GM23338 (cell line): ENCODE measurements at regions not wholly inside any gene's neighbourhood (a gene's known extent, or its start where the extent isn't known, plus 50 kb on each side); places are given as distances from the start of the nearest gene placed in this dataset.

Experiments
- ATAC-seq: fragments of 200-7000 bp; cut with Tn5 transposase; 3 replicates; pipeline ENCODE4 v1.9.1; 2020
- DNase-seq: peaks from one replicate; pipeline ENCODE4 v3.0.0-alpha.2; 2015; ENCODE audit warnings: low spot score
- H2AFZ ChIP-seq: fragments of 200-600 bp; sonication (generic); 2 replicates; pipeline ENCODE4 v1.8.0; 2016; ENCODE audit warnings: antibody characterized with exemption, mild to moderate bottlenecking, moderate library complexity
- H3F3A ChIP-seq: fragments of 200-600 bp; sonication (generic); replicated peaks from 2 replicates; pipeline ENCODE4 v1.8.0; 2017; ENCODE audit warnings: antibody characterized with exemption, mixed run types, low read depth
- H3K27ac ChIP-seq: fragments of 200-600 bp; sonication (generic); 2 replicates; pipeline ENCODE4 v1.6.1; 2016; ENCODE audit warnings: low read depth
- H3K27me3 ChIP-seq: fragments of 200-600 bp; sonication (generic); 2 replicates; pipeline ENCODE4 v1.8.0; 2016; ENCODE audit warnings: mild to moderate bottlenecking, mixed run types, moderate library complexity; ENCODE audit not compliant: insufficient read depth
- H3K36me3 ChIP-seq: fragments of 200-600 bp; sonication (generic); 2 replicates; pipeline ENCODE4 v1.8.0; 2016; ENCODE audit warnings: mild to moderate bottlenecking; ENCODE audit not compliant: insufficient read depth
- H3K4me1 ChIP-seq: fragments of 200-600 bp; sonication (generic); 2 replicates; pipeline ENCODE4 v1.8.0; 2016; ENCODE audit warnings: mild to moderate bottlenecking, moderate library complexity; ENCODE audit not compliant: insufficient read depth
- H3K4me2 ChIP-seq: fragments of 200-600 bp; sonication (generic); 2 replicates; pipeline ENCODE4 v1.7.1; 2017; ENCODE audit warnings: mixed run types
- H3K4me3 ChIP-seq: fragments of 200-600 bp; sonication (generic); 2 replicates; pipeline ENCODE4 v1.6.1; 2016; ENCODE audit warnings: mixed run types
- H3K79me2 ChIP-seq: fragments of 200-600 bp; sonication (generic); replicated peaks from 2 replicates; pipeline ENCODE4 v1.8.0; 2017; ENCODE audit warnings: mild to moderate bottlenecking; ENCODE audit not compliant: insufficient read depth
- H3K9me2 ChIP-seq: fragments of 200-600 bp; sonication (generic); 2 replicates; pipeline ENCODE4 v1.8.0; 2017; ENCODE audit not compliant: insufficient read depth
- H4K20me1 ChIP-seq: fragments of 200-600 bp; sonication (generic); replicated peaks from 2 replicates; pipeline ENCODE4 v1.8.0; 2017; ENCODE audit warnings: mild to moderate bottlenecking; ENCODE audit not compliant: insufficient read depth
- H3K27ac Mint-ChIP-seq: 2 replicates; pipeline ENCODE4 v1.8.0; 2020; ENCODE audit warnings: inconsistent platforms, mild to moderate bottlenecking, moderate library complexity, mixed read lengths
- H3K27me3 Mint-ChIP-seq: 3 replicates; pipeline ENCODE4 v1.8.0; 2022; ENCODE audit warnings: low read depth, mild to moderate bottlenecking, moderate library complexity, mixed read lengths, inconsistent platforms; ENCODE audit not compliant: insufficient read depth, poor library complexity
- H3K36me3 Mint-ChIP-seq: 3 replicates; pipeline ENCODE4 v1.8.0; 2021; ENCODE audit warnings: low read depth, mild to moderate bottlenecking, inconsistent platforms, moderate library complexity, mixed read lengths
- H3K4me1 Mint-ChIP-seq: 3 replicates; pipeline ENCODE4 v1.8.0; 2020; ENCODE audit warnings: mild to moderate bottlenecking, inconsistent platforms, mixed read lengths
- H3K4me3 Mint-ChIP-seq: 3 replicates; pipeline ENCODE4 v1.8.0; 2021; ENCODE audit warnings: moderate library complexity, mild to moderate bottlenecking, inconsistent platforms, mixed read lengths
- H3K9me3 Mint-ChIP-seq: 3 replicates; pipeline ENCODE4 v1.8.0; 2020; ENCODE audit warnings: moderate library complexity, mild to moderate bottlenecking, inconsistent platforms, mixed read lengths
- CREB1 ChIP-seq: fragments of 250-450 bp; sonication (Bioruptor Pico); IDR thresholded peaks from 2 replicates; pipeline ENCODE4 v1.5.0; 2020; ENCODE audit warnings: low read depth, mild to moderate bottlenecking, moderate library complexity
- EZH2 ChIP-seq: fragments of 200-600 bp; sonication (generic); IDR thresholded peaks from one replicate; pipeline ENCODE4 v1.8.0; 2017; ENCODE audit warnings: antibody characterized with exemption, mild to moderate bottlenecking, low read depth; ENCODE audit not compliant: unreplicated experiment
- JUNB ChIP-seq: IDR thresholded peaks from one replicate; pipeline ENCODE4 v1.6.1; 2016; ENCODE audit warnings: antibody characterized with exemption; ENCODE audit not compliant: unreplicated experiment
- NANOG ChIP-seq: IDR thresholded peaks from 2 replicates; pipeline ENCODE4 v1.6.1; 2016; ENCODE audit warnings: antibody characterized with exemption, borderline replicate concordance
- POLR2AphosphoS5 ChIP-seq: IDR thresholded peaks from 2 replicates; pipeline ENCODE4 v1.6.1; 2016; ENCODE audit warnings: antibody characterized with exemption, low read depth
- STAT1 ChIP-seq: IDR thresholded peaks from one replicate; pipeline ENCODE4 v1.6.1; 2016; ENCODE audit warnings: antibody characterized with exemption; ENCODE audit not compliant: unreplicated experiment
- ZNF114 ChIP-seq: fragments of 250-450 bp; sonication (Bioruptor Pico); IDR thresholded peaks from 2 replicates; pipeline ENCODE4 v1.5.0; 2020; ENCODE audit warnings: mild to moderate bottlenecking, moderate library complexity
- ZNF331 ChIP-seq: fragments of 250-450 bp; sonication (Bioruptor Pico); IDR thresholded peaks from 2 replicates; pipeline ENCODE4 v1.5.0; 2020; ENCODE audit warnings: low read depth, mild to moderate bottlenecking, moderate library complexity
- TF ChIP-seq, protein P1 (sequence below): IDR thresholded peaks from 2 replicates; pipeline ENCODE4 v1.6.1; 2016; ENCODE audit warnings: antibody characterized with exemption
- TF ChIP-seq, protein P2 (sequence below): IDR thresholded peaks from one replicate; pipeline ENCODE4 v1.6.1; 2018; ENCODE audit warnings: antibody characterized with exemption; ENCODE audit not compliant: unreplicated experiment
- TF ChIP-seq, protein P3 (sequence below): fragments of 250-450 bp; sonication (Bioruptor Pico); IDR thresholded peaks from 2 replicates; pipeline ENCODE4 v1.5.0; 2020; ENCODE audit warnings: mild to moderate bottlenecking, moderate library complexity

DNA sequence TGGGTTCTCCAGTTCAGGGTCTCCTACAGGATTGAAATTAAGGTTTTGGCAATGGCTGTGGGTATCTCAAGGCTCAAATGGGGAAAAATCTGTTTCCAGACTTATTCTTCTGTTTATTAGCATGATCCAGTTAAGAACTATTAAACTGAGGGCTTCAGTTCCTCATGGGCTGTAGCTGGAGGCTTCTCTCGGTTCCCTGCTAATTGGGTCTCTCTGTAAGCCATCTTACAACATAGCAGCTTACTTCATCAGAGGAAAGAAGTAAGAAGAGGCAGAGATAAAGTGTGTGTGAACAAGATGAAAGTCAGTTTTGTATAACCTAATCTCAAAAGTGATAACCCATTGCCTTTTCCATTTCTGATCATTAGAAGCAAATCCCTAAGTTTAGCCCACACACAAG is 391.9 kb downstream of the PSAT1 start:
- Histone ChIP-seq H3K4me1 (no peaks in the 10 kb centered on the region), H3K9me2 (0 out of 2 replicates have a peak, but pooled peaks cover 3% of the 10 kb centered on the region), H2AFZ (no peak overlapping the region), H3K4me3 (no peak overlapping the region), H3K36me3 (no peaks in the 10 kb centered on the region), H3K4me2 (no peak overlapping the region), H3K79me2 (no peaks in the 10 kb centered on the region), H4K20me1 (no peaks in the 10 kb centered on the region), H3F3A (no peaks in the 10 kb centered on the region), H3K27me3 (no peaks in the 10 kb centered on the region), H3K27ac (no peak overlapping the region)
- Mint-ChIP-seq H3K27me3 (no peaks in the 10 kb centered on the region), H3K4me3 (no peak overlapping the region), H3K27ac (no peak overlapping the region), H3K4me1 (no peaks in the 10 kb centered on the region), H3K36me3 (no peaks in the 10 kb centered on the region), H3K9me3 (no peaks in the 10 kb centered on the region)
- no peak for ATAC-seq
- no peak for DNase-seq
- TF ChIP-seq NANOG (no peak), JUNB (no peak), ZNF114 (CRISPR knock-in tag) (no peak), POLR2AphosphoS5 (no peak), CREB1 (no peak), EZH2 (no peak), ZNF331 (CRISPR knock-in tag) (no peak), STAT1 (no peak)
- TF ChIP-seq, protein P1, sequence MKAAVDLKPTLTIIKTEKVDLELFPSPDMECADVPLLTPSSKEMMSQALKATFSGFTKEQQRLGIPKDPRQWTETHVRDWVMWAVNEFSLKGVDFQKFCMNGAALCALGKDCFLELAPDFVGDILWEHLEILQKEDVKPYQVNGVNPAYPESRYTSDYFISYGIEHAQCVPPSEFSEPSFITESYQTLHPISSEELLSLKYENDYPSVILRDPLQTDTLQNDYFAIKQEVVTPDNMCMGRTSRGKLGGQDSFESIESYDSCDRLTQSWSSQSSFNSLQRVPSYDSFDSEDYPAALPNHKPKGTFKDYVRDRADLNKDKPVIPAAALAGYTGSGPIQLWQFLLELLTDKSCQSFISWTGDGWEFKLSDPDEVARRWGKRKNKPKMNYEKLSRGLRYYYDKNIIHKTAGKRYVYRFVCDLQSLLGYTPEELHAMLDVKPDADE: no peak
- TF ChIP-seq, protein P2, sequence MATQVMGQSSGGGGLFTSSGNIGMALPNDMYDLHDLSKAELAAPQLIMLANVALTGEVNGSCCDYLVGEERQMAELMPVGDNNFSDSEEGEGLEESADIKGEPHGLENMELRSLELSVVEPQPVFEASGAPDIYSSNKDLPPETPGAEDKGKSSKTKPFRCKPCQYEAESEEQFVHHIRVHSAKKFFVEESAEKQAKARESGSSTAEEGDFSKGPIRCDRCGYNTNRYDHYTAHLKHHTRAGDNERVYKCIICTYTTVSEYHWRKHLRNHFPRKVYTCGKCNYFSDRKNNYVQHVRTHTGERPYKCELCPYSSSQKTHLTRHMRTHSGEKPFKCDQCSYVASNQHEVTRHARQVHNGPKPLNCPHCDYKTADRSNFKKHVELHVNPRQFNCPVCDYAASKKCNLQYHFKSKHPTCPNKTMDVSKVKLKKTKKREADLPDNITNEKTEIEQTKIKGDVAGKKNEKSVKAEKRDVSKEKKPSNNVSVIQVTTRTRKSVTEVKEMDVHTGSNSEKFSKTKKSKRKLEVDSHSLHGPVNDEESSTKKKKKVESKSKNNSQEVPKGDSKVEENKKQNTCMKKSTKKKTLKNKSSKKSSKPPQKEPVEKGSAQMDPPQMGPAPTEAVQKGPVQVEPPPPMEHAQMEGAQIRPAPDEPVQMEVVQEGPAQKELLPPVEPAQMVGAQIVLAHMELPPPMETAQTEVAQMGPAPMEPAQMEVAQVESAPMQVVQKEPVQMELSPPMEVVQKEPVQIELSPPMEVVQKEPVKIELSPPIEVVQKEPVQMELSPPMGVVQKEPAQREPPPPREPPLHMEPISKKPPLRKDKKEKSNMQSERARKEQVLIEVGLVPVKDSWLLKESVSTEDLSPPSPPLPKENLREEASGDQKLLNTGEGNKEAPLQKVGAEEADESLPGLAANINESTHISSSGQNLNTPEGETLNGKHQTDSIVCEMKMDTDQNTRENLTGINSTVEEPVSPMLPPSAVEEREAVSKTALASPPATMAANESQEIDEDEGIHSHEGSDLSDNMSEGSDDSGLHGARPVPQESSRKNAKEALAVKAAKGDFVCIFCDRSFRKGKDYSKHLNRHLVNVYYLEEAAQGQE: no peak
- TF ChIP-seq, protein P3, sequence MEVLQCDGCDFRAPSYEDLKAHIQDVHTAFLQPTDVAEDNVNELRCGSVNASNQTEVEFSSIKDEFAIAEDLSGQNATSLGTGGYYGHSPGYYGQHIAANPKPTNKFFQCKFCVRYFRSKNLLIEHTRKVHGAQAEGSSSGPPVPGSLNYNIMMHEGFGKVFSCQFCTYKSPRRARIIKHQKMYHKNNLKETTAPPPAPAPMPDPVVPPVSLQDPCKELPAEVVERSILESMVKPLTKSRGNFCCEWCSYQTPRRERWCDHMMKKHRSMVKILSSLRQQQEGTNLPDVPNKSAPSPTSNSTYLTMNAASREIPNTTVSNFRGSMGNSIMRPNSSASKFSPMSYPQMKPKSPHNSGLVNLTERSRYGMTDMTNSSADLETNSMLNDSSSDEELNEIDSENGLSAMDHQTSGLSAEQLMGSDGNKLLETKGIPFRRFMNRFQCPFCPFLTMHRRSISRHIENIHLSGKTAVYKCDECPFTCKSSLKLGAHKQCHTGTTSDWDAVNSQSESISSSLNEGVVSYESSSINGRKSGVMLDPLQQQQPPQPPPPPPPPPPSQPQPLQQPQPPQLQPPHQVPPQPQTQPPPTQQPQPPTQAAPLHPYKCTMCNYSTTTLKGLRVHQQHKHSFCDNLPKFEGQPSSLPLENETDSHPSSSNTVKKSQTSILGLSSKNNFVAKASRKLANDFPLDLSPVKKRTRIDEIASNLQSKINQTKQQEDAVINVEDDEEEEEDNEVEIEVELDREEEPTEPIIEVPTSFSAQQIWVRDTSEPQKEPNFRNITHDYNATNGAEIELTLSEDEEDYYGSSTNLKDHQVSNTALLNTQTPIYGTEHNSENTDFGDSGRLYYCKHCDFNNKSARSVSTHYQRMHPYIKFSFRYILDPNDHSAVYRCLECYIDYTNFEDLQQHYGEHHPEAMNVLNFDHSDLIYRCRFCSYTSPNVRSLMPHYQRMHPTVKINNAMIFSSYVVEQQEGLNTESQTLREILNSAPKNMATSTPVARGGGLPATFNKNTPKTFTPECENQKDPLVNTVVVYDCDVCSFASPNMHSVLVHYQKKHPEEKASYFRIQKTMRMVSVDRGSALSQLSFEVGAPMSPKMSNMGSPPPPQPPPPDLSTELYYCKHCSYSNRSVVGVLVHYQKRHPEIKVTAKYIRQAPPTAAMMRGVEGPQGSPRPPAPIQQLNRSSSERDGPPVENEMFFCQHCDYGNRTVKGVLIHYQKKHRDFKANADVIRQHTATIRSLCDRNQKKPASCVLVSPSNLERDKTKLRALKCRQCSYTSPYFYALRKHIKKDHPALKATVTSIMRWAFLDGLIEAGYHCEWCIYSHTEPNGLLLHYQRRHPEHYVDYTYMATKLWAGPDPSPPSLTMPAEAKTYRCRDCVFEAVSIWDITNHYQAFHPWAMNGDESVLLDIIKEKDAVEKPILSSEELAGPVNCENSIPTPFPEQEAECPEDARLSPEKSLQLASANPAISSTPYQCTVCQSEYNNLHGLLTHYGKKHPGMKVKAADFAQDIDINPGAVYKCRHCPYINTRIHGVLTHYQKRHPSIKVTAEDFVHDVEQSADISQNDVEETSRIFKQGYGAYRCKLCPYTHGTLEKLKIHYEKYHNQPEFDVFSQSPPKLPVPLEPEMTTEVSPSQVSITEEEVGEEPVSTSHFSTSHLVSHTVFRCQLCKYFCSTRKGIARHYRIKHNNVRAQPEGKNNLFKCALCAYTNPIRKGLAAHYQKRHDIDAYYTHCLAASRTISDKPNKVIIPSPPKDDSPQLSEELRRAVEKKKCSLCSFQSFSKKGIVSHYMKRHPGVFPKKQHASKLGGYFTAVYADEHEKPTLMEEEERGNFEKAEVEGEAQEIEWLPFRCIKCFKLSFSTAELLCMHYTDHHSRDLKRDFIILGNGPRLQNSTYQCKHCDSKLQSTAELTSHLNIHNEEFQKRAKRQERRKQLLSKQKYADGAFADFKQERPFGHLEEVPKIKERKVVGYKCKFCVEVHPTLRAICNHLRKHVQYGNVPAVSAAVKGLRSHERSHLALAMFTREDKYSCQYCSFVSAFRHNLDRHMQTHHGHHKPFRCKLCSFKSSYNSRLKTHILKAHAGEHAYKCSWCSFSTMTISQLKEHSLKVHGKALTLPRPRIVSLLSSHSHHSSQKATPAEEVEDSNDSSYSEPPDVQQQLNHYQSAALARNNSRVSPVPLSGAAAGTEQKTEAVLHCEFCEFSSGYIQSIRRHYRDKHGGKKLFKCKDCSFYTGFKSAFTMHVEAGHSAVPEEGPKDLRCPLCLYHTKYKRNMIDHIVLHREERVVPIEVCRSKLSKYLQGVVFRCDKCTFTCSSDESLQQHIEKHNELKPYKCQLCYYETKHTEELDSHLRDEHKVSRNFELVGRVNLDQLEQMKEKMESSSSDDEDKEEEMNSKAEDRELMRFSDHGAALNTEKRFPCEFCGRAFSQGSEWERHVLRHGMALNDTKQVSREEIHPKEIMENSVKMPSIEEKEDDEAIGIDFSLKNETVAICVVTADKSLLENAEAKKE (CRISPR knock-in tag): no peak
